ENCODE measurements at regions not wholly inside any gene's neighbourhood (a gene's known extent, or its start where the extent isn't known, plus 50 kb on each side); places are given as distances from the start of the nearest gene placed in this dataset.

DNA sequence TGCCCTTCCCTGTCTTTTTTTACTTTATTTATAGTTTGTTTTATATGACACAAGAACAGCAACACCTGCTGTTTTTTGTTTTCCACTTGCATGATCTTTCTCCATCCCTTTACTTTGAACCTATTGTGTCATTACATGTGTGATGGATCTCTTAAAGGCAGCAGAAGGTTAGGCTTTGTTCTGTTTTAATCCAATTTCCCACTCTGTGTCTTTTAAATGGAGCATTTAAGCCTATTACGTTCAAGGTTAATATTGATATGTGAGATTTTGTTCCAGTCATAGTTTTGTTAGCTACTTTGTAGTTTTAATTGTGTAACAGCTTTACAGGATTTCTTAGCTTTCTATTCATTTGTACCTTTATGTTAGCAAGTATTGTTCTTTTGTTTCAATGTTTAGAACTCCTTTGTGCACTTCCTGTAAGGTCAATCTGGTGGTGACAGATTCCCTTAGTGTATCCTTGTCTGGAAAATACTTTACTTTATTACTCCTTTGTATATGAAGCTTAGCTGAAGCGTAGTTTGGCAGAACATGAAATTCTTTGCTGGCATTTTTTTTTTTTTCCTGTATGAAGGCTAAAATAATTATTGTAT is 1443.0 kb upstream of the LRRTM1 start:
- DNase-seq (ENCODE audit: low spot score) = no peak

- no peak for DNase-seq (ENCODE audit: low spot score)
Observed at GRCh38 chr2:81739966-81740365, 1435.4 kb upstream of the LRRTM1 start.

DNA sequence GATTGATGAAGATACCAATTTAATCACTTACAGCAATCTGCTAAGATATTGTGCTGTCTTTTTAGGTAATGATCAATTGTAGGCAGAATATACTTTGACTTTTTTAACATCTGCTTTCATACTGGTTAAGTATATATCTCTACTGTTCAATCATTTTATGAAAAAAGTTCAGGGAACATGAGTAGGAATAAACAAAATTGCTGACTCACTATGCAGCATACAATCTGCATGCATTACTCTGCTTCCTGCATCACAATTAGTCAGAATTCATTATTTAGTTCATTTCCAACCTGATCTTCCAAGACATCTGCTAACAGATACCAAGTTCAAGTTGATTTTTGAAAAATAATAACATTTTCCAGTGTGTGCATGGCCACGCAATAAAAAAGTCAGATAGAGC is 1430.4 kb upstream of the LRRTM1 start:
- no peak for DNase-seq (ENCODE audit: low spot score)

DNA sequence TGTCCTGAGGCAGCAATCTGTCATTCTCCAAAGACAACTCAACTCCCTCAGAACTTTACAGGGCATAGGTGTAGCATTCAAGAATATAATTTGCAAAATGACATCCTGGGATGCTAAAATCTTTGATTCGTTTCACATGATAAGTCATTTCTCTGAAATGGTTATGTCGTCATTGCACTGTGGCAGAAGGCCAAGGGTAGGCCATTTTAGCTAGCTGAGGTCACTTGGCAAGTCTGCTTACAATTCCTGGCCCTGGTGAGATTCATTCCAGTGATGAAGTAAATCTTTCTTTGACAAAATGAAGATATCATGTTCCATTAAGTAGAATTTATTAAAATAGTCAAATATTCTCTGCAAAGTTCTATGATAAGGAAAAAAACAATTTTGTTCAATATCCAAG is 1410.3 kb upstream of the LRRTM1 start:
- DNase-seq (ENCODE audit: low spot score) = no peak

DNA sequence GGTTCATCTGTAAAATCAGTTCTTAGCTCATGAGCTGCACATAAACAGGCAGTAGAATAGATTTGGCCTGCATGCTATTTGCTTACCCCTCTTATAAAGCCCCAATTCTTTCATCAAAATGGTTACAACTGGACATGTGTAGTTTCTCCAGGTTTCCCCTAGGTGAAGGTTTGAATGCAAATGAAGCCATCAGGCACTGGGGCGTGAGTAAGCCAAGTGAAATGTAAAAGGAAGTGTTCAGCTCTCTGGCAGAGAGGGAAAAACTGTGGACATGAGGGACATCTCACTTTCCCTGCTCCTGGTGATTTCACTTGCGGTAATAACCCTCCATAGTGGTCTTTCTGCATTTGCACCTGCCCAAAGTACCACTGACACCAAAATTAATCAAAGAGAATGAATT is 1402.3 kb upstream of the LRRTM1 start:
- no peak for DNase-seq (ENCODE audit: low spot score)

DNA sequence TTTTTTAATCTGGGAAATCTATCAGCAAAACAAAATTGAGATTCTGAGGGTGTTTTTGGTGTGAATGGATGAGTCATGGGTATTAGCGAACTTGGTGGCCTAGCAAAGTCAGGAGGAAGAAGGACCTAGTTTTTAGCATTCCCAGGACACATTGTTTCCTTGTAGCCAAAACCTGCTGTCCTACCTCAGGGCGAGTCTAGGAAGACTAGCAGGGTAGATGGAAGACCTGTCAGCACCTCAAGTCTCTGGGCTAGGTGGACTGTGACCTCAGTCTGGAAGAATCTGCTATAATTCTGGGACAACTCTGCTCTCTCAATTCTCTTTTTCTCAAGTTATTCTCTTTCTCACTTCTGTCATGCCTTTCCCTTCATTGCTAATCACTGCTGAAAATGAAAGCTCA is 1399.3 kb upstream of the LRRTM1 start:
- DNase-seq (ENCODE audit: low spot score) = no peak

GRCh38 chr2:81692566-81692965 is 1388.0 kb upstream of the LRRTM1 start:
- DNase-seq (ENCODE audit: low spot score) = no peak

- no peak for DNase-seq (ENCODE audit: low spot score)
Observed at GRCh38 chr2:81675641-81676040, 1371.1 kb upstream of the LRRTM1 start.

GRCh38 chr2:81672923-81673322 is 1368.4 kb upstream of the LRRTM1 start:
- DNase-seq (ENCODE audit: low spot score) = no peak

DNA sequence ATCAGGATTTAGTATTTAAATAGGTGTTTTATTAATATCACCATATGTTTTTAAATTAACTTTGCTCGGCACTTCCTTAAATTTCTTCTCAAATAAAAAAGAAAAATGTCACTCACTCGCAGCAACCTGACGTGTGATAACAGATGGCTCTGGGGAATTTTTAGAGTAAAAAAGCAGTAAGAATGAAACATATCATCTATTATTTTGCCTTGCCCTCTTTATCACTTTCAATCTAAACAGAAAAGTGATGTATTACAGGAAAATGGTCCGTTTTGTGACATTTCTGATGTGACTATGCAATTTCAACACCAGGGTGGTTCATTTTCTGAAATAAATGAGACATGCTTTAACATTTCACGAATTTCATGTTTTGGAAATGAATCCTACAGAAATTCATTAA is 1368.0 kb upstream of the LRRTM1 start:
- no peak for DNase-seq (ENCODE audit: low spot score)

DNA sequence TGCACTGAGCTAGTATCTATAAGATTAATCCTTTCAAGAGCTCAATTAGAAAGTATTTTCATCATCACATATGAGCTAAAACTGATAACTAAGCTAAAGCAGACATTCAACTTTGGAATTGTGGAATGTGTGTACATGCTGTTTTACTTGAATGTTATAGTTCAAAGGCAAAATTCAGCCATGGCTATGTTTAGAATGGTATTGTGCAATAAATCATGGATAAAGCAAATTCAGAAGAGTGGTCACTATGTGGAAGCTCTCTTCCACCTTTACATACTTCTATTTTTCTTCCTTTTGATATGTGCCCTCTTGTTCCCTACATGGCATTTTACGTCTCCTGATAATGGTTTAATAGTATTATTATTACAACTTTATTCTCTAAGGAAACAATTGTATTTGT is 1366.3 kb upstream of the LRRTM1 start:
- peak; percentile 2 for DNase-seq (ENCODE audit: low spot score)

GRCh38 chr2:81661081-81661480 is 1356.5 kb upstream of the LRRTM1 start:
- no peak for DNase-seq (ENCODE audit: low spot score)

DNA sequence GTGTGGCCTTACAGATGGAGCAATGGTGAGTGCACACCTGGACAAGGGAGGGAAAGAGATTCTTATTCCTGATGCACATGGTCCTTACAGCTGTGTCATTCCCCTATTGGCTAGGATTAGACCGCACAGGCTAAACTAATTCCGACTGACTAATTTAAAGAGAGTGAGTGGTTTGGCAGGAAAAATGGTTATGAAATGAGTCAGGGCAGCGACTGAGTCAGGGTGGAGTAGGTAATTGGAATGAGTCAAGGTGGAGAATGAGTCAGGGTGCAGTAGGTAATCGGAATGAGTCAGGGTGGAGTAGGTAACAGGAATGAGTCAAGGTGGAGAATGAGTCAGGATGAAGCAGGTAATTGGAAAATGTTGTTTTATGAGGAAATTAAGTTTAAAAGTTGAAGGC is 1353.7 kb upstream of the LRRTM1 start:
- no peak for DNase-seq (ENCODE audit: low spot score)

GRCh38 chr2:81650048-81650971 is 1345.8 kb upstream of the LRRTM1 start:
- DNase-seq (ENCODE audit: low spot score) = no peak

DNA sequence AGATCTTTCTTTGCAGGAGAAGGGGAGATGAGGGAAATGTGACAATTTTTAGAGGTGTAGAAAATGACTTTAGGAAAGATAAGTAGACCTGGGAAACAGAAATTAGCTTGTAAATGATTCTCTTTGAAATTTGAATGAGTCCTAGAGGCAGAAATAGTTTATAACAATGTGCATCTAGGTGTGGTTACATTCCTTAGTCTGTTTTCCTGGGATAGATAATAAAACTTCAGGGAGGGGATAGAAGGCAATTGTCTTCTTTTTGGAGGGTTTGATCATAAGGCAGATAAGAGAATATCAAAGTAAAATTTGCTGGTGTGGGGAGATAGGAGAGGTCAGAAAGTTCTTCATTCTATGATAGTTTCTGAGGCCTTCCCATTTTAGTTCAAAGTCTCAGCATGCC is 1344.3 kb upstream of the LRRTM1 start:
- no peak for DNase-seq (ENCODE audit: low spot score)

DNA sequence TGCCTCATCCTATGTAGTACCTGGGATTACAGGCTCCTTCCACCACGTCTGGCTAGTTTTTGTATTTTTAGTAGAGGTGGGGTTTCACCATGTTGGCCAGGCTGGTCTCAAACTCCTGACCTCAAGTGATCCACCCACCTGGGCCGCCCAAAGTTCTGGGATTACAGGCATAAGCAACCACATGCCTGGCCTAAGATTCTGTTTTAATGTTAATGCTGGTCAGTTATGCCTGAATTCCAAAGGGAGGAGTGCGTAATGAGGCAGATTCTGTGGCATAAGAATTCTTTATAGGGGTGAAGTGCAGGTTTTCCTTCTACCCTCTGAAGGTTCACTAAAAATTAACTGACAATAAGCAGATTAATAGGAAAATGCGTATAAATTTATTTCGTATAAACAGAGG is 1343.8 kb upstream of the LRRTM1 start:
- peak; percentile 82 for DNase-seq (ENCODE audit: low spot score)

DNA sequence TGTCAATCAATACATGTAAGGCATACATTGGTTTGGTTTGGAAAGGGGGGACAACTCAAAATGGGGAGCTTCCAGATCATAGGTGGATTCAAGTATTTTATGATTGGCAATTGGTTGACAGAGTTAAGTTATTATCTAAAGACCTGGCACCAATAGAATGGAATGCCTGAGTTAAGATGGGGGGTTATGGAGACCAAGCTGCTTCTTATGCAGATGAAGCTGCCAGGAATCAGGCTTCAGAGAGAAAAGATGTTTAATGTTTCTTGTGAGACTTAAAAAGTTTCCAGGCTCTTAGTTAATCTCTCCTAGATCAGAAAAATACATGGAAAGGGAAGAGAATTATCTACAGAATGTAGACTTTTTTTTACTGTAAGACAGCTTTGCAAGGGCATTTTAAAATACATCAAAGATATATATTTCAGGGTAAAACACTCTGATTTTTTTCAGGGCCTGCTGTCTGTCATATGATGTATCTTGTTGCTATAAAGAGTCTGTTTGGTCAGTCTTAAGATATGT is 1343.2 kb upstream of the LRRTM1 start:
- DNase-seq (ENCODE audit: low spot score) = peak; percentile 93

DNA sequence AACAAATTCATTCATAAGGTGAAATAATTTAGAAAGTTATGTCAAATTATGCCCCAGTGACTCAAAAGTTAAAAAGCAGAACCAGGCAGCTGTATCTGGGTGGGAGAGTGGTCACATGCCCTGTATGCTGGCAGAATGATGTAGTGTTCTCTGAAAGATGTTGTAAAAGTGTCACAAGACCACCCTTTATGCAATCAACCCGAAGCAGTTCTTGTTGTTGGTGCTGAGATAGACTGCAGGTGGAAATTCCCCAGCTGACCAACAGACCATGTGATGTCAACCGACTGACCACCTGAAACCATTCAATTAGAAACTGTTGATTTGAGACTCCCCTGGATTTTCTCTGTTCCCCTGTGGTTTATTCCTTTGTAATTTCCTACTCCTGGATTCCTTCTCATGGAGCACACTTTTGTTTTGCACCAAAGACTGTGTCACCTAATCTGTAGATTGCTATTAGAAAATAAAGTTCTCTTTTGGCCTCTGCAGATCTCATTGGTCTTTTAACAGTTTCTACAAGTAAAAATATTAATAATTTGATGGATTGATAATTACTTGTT is 1341.3 kb upstream of the LRRTM1 start:
- DNase-seq (ENCODE audit: low spot score) = no peak

DNA sequence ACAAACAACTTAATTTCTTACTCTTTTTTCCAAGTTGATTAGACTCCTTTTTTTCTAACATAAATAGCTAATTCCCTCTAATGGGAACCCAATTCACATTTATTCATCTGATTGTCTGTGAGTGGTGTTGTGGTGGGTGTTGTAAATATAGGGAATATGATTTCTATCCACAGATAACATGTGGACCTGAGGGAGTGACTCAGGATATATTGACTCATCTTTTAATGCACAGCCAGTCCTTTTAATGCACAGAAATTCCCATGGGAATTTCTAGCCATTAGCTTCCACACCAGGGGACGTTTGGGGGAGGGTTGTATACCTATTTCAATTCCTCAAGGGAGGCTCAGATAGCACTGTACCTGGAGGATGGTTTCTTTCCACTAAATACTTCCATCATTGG is 1339.6 kb upstream of the LRRTM1 start:
- DNase-seq (ENCODE audit: low spot score) = no peak

- no peak for DNase-seq (ENCODE audit: low spot score)
Observed at GRCh38 chr2:81624825-81625224, 1320.3 kb upstream of the LRRTM1 start.

GRCh38 chr2:81600088-81600487 is 1295.5 kb upstream of the LRRTM1 start:
- DNase-seq (ENCODE audit: low spot score) = no peak

GRCh38 chr2:81598453-81598852 is 1293.9 kb upstream of the LRRTM1 start:
- no peak for DNase-seq (ENCODE audit: low spot score)

- DNase-seq (ENCODE audit: low spot score) = no peak
Observed at GRCh38 chr2:81589406-81589805, 1284.9 kb upstream of the LRRTM1 start.

Measured in umbilical cord (tissue), 1 donor.